Muscle of leg (tissue), 3 donors: ENCODE measurements at regions not wholly inside any gene's neighbourhood (a gene's known extent, or its start where the extent isn't known, plus 50 kb on each side); places are given as distances from the start of the nearest gene placed in this dataset.
A peak's percentile ranks its signal among the peaks of the same experiment; 100 is the strongest.

Experiments used
- DNase-seq: peaks from one replicate; pipeline ENCODE4 v3.0.0; 2013
- H3K27ac ChIP-seq: one replicate; pipeline ENCODE4 v1.5.1; 2013; ENCODE audit warnings: mild to moderate bottlenecking, low read length, control low read depth
- H3K27me3 ChIP-seq: one replicate; pipeline ENCODE4 v1.6.1; 2013; ENCODE audit warnings: low read length; ENCODE audit not compliant: control insufficient read depth, insufficient read depth
- H3K36me3 ChIP-seq: one replicate; pipeline ENCODE4 v1.6.1; 2013; ENCODE audit warnings: low read length; ENCODE audit not compliant: control insufficient read depth, insufficient read depth
- H3K4me1 ChIP-seq: one replicate; pipeline ENCODE4 v1.6.1; 2013; ENCODE audit warnings: low read length; ENCODE audit not compliant: control insufficient read depth, insufficient read depth
- H3K4me3 ChIP-seq: one replicate; pipeline ENCODE4 v1.5.1; 2013; ENCODE audit warnings: low read length, control low read depth
- H3K9me3 ChIP-seq: replicated peaks from 2 replicates; pipeline ENCODE4 v1.6.1; 2013; ENCODE audit warnings: low read depth, low read length; ENCODE audit not compliant: control insufficient read depth
- WGBS: methylation state at CpG from one replicate; pipeline ENCODE4 v1.1.5; 2013; ENCODE audit warnings: missing lambda C conversion rate; ENCODE audit not compliant: insufficient coverage; 5-methylcytosine and 5-hydroxymethylcytosine counted together

- no peaks in the 10 kb centered on the region for H3K4me1 ChIP-seq
- no peak for DNase-seq
- no peaks in the 10 kb centered on the region for H3K27me3 ChIP-seq
- no peak overlapping the region for H3K27ac ChIP-seq
- no CpG with 5 or more reads among the region's 3 CpGs for WGBS
- H3K36me3 ChIP-seq, result no peaks in the 10 kb centered on the region
- no peak overlapping the region for H3K4me3 ChIP-seq
- H3K9me3 ChIP-seq, result peaks cover 2% of the 10 kb centered on the region
Observed at GRCh38 chr16:17696616-17697015, 225.9 kb upstream of the XYLT1 start.

GRCh38 chr16:17692484-17692883, 221.7 kb upstream of the XYLT1 start:
- DNase-seq, result no peak
- Histone ChIP-seq H3K27ac (no peak overlapping the region), H3K27me3 (no peaks in the 10 kb centered on the region), H3K4me1 (peaks cover 8% of the 10 kb centered on the region), H3K36me3 (no peaks in the 10 kb centered on the region), H3K9me3 (no peaks in the 10 kb centered on the region), H3K4me3 (no peak overlapping the region)
- 83% methylated on average over 2 of the region's 4 CpGs for WGBS

GRCh38 chr16:17691899-17692176, 221.1 kb upstream of the XYLT1 start:
- H3K27me3 ChIP-seq, result no peaks in the 10 kb centered on the region
- no peaks in the 10 kb centered on the region for H3K9me3 ChIP-seq
- peak; percentile 92 for DNase-seq
- no CpG with 5 or more reads among the region's 1 CpG for WGBS
- no peak overlapping the region for H3K4me3 ChIP-seq
- H3K27ac ChIP-seq, result peak overlapping the region; percentile 76
- no peaks in the 10 kb centered on the region for H3K36me3 ChIP-seq
- peaks cover 8% of the 10 kb centered on the region for H3K4me1 ChIP-seq

- WGBS, result 0% methylated on average over 4 of the region's 7 CpGs
- Histone ChIP-seq H3K36me3 (no peaks in the 10 kb centered on the region), H3K4me3 (no peak overlapping the region), H3K9me3 (no peaks in the 10 kb centered on the region), H3K27me3 (no peaks in the 10 kb centered on the region), H3K27ac (peak overlapping the region; percentile 76), H3K4me1 (peaks cover 8% of the 10 kb centered on the region)
- peak; percentile 83 for DNase-seq
Observed at GRCh38 chr16:17691106-17691898, 220.5 kb upstream of the XYLT1 start.

GRCh38 chr16:17685447-17685846, 214.7 kb upstream of the XYLT1 start:
- H3K36me3 ChIP-seq, result no peaks in the 10 kb centered on the region
- no peaks in the 10 kb centered on the region for H3K27me3 ChIP-seq
- H3K27ac ChIP-seq, result no peak overlapping the region
- H3K4me3 ChIP-seq, result no peak overlapping the region
- peaks cover under 1% of the 10 kb centered on the region for H3K4me1 ChIP-seq
- H3K9me3 ChIP-seq, result no peaks in the 10 kb centered on the region
- DNase-seq, result no peak

GRCh38 chr16:17683281-17683680, 212.5 kb upstream of the XYLT1 start:
- WGBS, result no CpG with 5 or more reads among the region's 3 CpGs
- Histone ChIP-seq H3K36me3 (no peaks in the 10 kb centered on the region), H3K27me3 (no peaks in the 10 kb centered on the region), H3K4me3 (no peak overlapping the region), H3K9me3 (no peaks in the 10 kb centered on the region), H3K27ac (no peak overlapping the region), H3K4me1 (no peaks in the 10 kb centered on the region)
- no peak for DNase-seq

GRCh38 chr16:17676171-17676570, 205.4 kb upstream of the XYLT1 start:
- WGBS, result no CpG with 5 or more reads among the region's 3 CpGs
- H3K27ac ChIP-seq, result no peak overlapping the region
- DNase-seq, result no peak
- no peaks in the 10 kb centered on the region for H3K9me3 ChIP-seq
- no peaks in the 10 kb centered on the region for H3K36me3 ChIP-seq
- no peaks in the 10 kb centered on the region for H3K27me3 ChIP-seq
- no peak overlapping the region for H3K4me3 ChIP-seq
- H3K4me1 ChIP-seq, result no peaks in the 10 kb centered on the region

- H3K9me3 ChIP-seq, result no peaks in the 10 kb centered on the region
- 40% methylated on average over 1 of the region's 3 CpGs for WGBS
- H3K4me3 ChIP-seq, result no peak overlapping the region
- DNase-seq, result no peak
- H3K27me3 ChIP-seq, result no peaks in the 10 kb centered on the region
- no peaks in the 10 kb centered on the region for H3K4me1 ChIP-seq
- no peak overlapping the region for H3K27ac ChIP-seq
- no peaks in the 10 kb centered on the region for H3K36me3 ChIP-seq
Observed at GRCh38 chr16:17668386-17668785, 197.6 kb upstream of the XYLT1 start.

- Histone ChIP-seq H3K9me3 (no peaks in the 10 kb centered on the region), H3K4me1 (no peaks in the 10 kb centered on the region), H3K36me3 (no peaks in the 10 kb centered on the region), H3K27me3 (no peaks in the 10 kb centered on the region), H3K4me3 (no peak overlapping the region), H3K27ac (no peak overlapping the region)
- DNase-seq, result no peak
- 93% methylated on average over 2 of the region's 3 CpGs for WGBS
Observed at GRCh38 chr16:17666293-17666692, 195.5 kb upstream of the XYLT1 start.

GRCh38 chr16:17658881-17659280, 188.1 kb upstream of the XYLT1 start:
- H3K4me3 ChIP-seq, result no peak overlapping the region
- H3K36me3 ChIP-seq, result no peaks in the 10 kb centered on the region
- H3K4me1 ChIP-seq, result no peaks in the 10 kb centered on the region
- H3K27ac ChIP-seq, result no peak overlapping the region
- H3K27me3 ChIP-seq, result peaks cover 2% of the 10 kb centered on the region
- WGBS, result 72% methylated on average over 3 of the region's 3 CpGs
- DNase-seq, result no peak
- no peaks in the 10 kb centered on the region for H3K9me3 ChIP-seq

GRCh38 chr16:17657045-17657444, 186.3 kb upstream of the XYLT1 start:
- Histone ChIP-seq H3K27me3 (peaks cover 2% of the 10 kb centered on the region), H3K4me1 (no peaks in the 10 kb centered on the region), H3K4me3 (no peak overlapping the region), H3K27ac (no peak overlapping the region), H3K9me3 (no peaks in the 10 kb centered on the region), H3K36me3 (no peaks in the 10 kb centered on the region)
- DNase-seq, result no peak
- WGBS, result 26% methylated on average over 6 of the region's 7 CpGs
